ENCODE measurements at regions not wholly inside any gene's neighbourhood (a gene's known extent, or its start where the extent isn't known, plus 50 kb on each side); places are given as distances from the start of the nearest gene placed in this dataset.

GRCh38 chr2:150271952-150272802 lies 215.3 kb downstream of the RND3 start:
- TF ChIP-seq CTCF (conservative IDR thresholded peaks at IDR 0.05; ENCODE audit: low read length): no peak
- TF ChIP-seq EZH2phosphoT487 (IDR thresholded peaks at IDR 0.05; ENCODE audit: borderline replicate concordance): no peak
- H3K79me2 ChIP-seq (ENCODE audit: insufficient read depth, low read length): no peaks in the 10 kb centered on the region
- H3K27me3 ChIP-seq (ENCODE audit: insufficient read depth, low read length, poor library complexity, severe bottlenecking): no peaks in the 10 kb centered on the region
- H3K4me2 ChIP-seq (ENCODE audit: low read depth, low read length, poor library complexity, severe bottlenecking): no peak overlapping the region
- peaks cover 6% of the 10 kb centered on the region; the same call in 1 of the 2 replicates for H3K9me3 ChIP-seq (ENCODE audit: insufficient read depth, low read depth, low read length)
- H2AFZ ChIP-seq (ENCODE audit: low read length): no peak overlapping the region
- H3K4me3 ChIP-seq (ENCODE audit: low read length, poor library complexity, severe bottlenecking): no peak overlapping the region
- H4K20me1 ChIP-seq (ENCODE audit: insufficient read depth, low read length, poor library complexity, severe bottlenecking): no peaks in the 10 kb centered on the region
- H3K9ac ChIP-seq (ENCODE audit: low read depth, low read length, poor library complexity, severe bottlenecking): no peak overlapping the region
- no peaks in the 10 kb centered on the region for H3K36me3 ChIP-seq (ENCODE audit: insufficient read depth, low read length)
- H3K9me2 ChIP-seq (replicated peaks; ENCODE audit: low read depth, low read length): no peaks in the 10 kb centered on the region
- H3K4me1 ChIP-seq (ENCODE audit: insufficient read depth, low read length, poor library complexity, severe bottlenecking): peaks cover 6% of the 10 kb centered on the region
- H3F3A ChIP-seq (ENCODE audit: low read depth): no peaks in the 10 kb centered on the region

GRCh38 chr2:150267651-150268415 lies 219.6 kb downstream of the RND3 start:
- H3F3A ChIP-seq (ENCODE audit: low read depth): no peaks in the 10 kb centered on the region
- no peaks in the 10 kb centered on the region for H3K27me3 ChIP-seq (ENCODE audit: insufficient read depth, low read length, poor library complexity, severe bottlenecking)
- no peak overlapping the region for H3K4me2 ChIP-seq (ENCODE audit: low read depth, low read length, poor library complexity, severe bottlenecking)
- no peaks in the 10 kb centered on the region for H3K79me2 ChIP-seq (ENCODE audit: insufficient read depth, low read length)
- TF ChIP-seq EZH2phosphoT487 (IDR thresholded peaks at IDR 0.05; ENCODE audit: borderline replicate concordance): no peak
- no peak for TF ChIP-seq CTCF (conservative IDR thresholded peaks at IDR 0.05; ENCODE audit: low read length)
- peaks cover 6% of the 10 kb centered on the region for H3K4me1 ChIP-seq (ENCODE audit: insufficient read depth, low read length, poor library complexity, severe bottlenecking)
- no peak overlapping the region for H3K9ac ChIP-seq (ENCODE audit: low read depth, low read length, poor library complexity, severe bottlenecking)
- peaks cover 6% of the 10 kb centered on the region for H3K9me3 ChIP-seq (ENCODE audit: insufficient read depth, low read depth, low read length)
- H3K9me2 ChIP-seq (replicated peaks; ENCODE audit: low read depth, low read length): no peaks in the 10 kb centered on the region
- H3K4me3 ChIP-seq (ENCODE audit: low read length, poor library complexity, severe bottlenecking): no peak overlapping the region
- H3K36me3 ChIP-seq (ENCODE audit: insufficient read depth, low read length): no peaks in the 10 kb centered on the region
- H4K20me1 ChIP-seq (ENCODE audit: insufficient read depth, low read length, poor library complexity, severe bottlenecking): no peaks in the 10 kb centered on the region
- H2AFZ ChIP-seq (ENCODE audit: low read length): no peak overlapping the region

GRCh38 chr2:150266931-150267330 lies 220.5 kb downstream of the RND3 start:
- peaks cover 6% of the 10 kb centered on the region for H3K4me1 ChIP-seq (ENCODE audit: insufficient read depth, low read length, poor library complexity, severe bottlenecking)
- no peaks in the 10 kb centered on the region for H3K79me2 ChIP-seq (ENCODE audit: insufficient read depth, low read length)
- H3K4me3 ChIP-seq (ENCODE audit: low read length, poor library complexity, severe bottlenecking): no peak overlapping the region
- no peaks in the 10 kb centered on the region for H4K20me1 ChIP-seq (ENCODE audit: insufficient read depth, low read length, poor library complexity, severe bottlenecking)
- H2AFZ ChIP-seq (ENCODE audit: low read length): no peak overlapping the region
- H3F3A ChIP-seq (ENCODE audit: low read depth): no peaks in the 10 kb centered on the region
- H3K9me3 ChIP-seq (ENCODE audit: insufficient read depth, low read depth, low read length): peaks cover 14% of the 10 kb centered on the region
- H3K9ac ChIP-seq (ENCODE audit: low read depth, low read length, poor library complexity, severe bottlenecking): no peak overlapping the region
- H3K9me2 ChIP-seq (replicated peaks; ENCODE audit: low read depth, low read length): no peaks in the 10 kb centered on the region
- H3K36me3 ChIP-seq (ENCODE audit: insufficient read depth, low read length): no peaks in the 10 kb centered on the region
- H3K27me3 ChIP-seq (ENCODE audit: insufficient read depth, low read length, poor library complexity, severe bottlenecking): no peaks in the 10 kb centered on the region
- TF ChIP-seq EZH2phosphoT487 (IDR thresholded peaks at IDR 0.05; ENCODE audit: borderline replicate concordance) (no peak), CTCF (conservative IDR thresholded peaks at IDR 0.05; ENCODE audit: low read length) (no peak)
- no peak overlapping the region for H3K4me2 ChIP-seq (ENCODE audit: low read depth, low read length, poor library complexity, severe bottlenecking)

Measured in Loucy (cell line).